ENCODE measurements at regions not wholly inside any gene's neighbourhood (a gene's known extent, or its start where the extent isn't known, plus 50 kb on each side); places are given as distances from the start of the nearest gene placed in this dataset.

GRCh38 chr9:110114086-110114858 is 93.7 kb downstream of the C9orf152 start:
- Histone ChIP-seq H3K36me3 (ENCODE audit: control insufficient read depth, insufficient read depth, low read length) (no peaks in the 10 kb centered on the region), H3K4me1 (ENCODE audit: control insufficient read depth, insufficient read depth, low read length) (peaks cover 44% of the 10 kb centered on the region), H3K27me3 (ENCODE audit: control insufficient read depth, insufficient read depth, low read length) (no peaks in the 10 kb centered on the region), H3K9me3 (ENCODE audit: control insufficient read depth, insufficient read depth, low read depth, low read length) (no peaks in the 10 kb centered on the region), H3K9ac (ENCODE audit: low read length) (no peak overlapping the region), H3K27ac (ENCODE audit: low read depth, low read length) (no peak overlapping the region), H3K4me3 (ENCODE audit: low read depth, low read length) (no peak overlapping the region)

- no peak overlapping the region for H3K4me3 ChIP-seq (ENCODE audit: low read depth, low read length)
- H3K9ac ChIP-seq (ENCODE audit: low read length), result no peak overlapping the region
- H3K27me3 ChIP-seq (ENCODE audit: control insufficient read depth, insufficient read depth, low read length), result no peaks in the 10 kb centered on the region
- peaks cover 41% of the 10 kb centered on the region for H3K4me1 ChIP-seq (ENCODE audit: control insufficient read depth, insufficient read depth, low read length)
- no peaks in the 10 kb centered on the region for H3K36me3 ChIP-seq (ENCODE audit: control insufficient read depth, insufficient read depth, low read length)
- no peaks in the 10 kb centered on the region for H3K9me3 ChIP-seq (ENCODE audit: control insufficient read depth, insufficient read depth, low read depth, low read length)
- no peak overlapping the region for H3K27ac ChIP-seq (ENCODE audit: low read depth, low read length)
Measured at GRCh38 chr9:110114859-110115201, 93.1 kb downstream of the C9orf152 start.

- peaks cover 41% of the 10 kb centered on the region for H3K4me1 ChIP-seq (ENCODE audit: control insufficient read depth, insufficient read depth, low read length)
- no peak overlapping the region for H3K27ac ChIP-seq (ENCODE audit: low read depth, low read length)
- no peak overlapping the region for H3K4me3 ChIP-seq (ENCODE audit: low read depth, low read length)
- no peak overlapping the region for H3K9ac ChIP-seq (ENCODE audit: low read length)
- H3K27me3 ChIP-seq (ENCODE audit: control insufficient read depth, insufficient read depth, low read length), result no peaks in the 10 kb centered on the region
- H3K36me3 ChIP-seq (ENCODE audit: control insufficient read depth, insufficient read depth, low read length), result no peaks in the 10 kb centered on the region
- no peaks in the 10 kb centered on the region for H3K9me3 ChIP-seq (ENCODE audit: control insufficient read depth, insufficient read depth, low read depth, low read length)
Measured at GRCh38 chr9:110115341-110115820, 92.6 kb downstream of the C9orf152 start.

GRCh38 chr9:110115826-110116542 is 92.0 kb downstream of the C9orf152 start:
- no peak overlapping the region; the same call in 1 of the 2 replicates for H3K27ac ChIP-seq (ENCODE audit: low read depth, low read length)
- no peak overlapping the region for H3K9ac ChIP-seq (ENCODE audit: low read length)

GRCh38 chr9:110116543-110116885 is 91.4 kb downstream of the C9orf152 start:
- Histone ChIP-seq H3K9me3 (ENCODE audit: control insufficient read depth, insufficient read depth, low read depth, low read length) (no peaks in the 10 kb centered on the region), H3K27me3 (ENCODE audit: control insufficient read depth, insufficient read depth, low read length) (no peaks in the 10 kb centered on the region), H3K9ac (ENCODE audit: low read length) (no peak overlapping the region), H3K4me3 (ENCODE audit: low read depth, low read length) (no peak overlapping the region), H3K36me3 (ENCODE audit: control insufficient read depth, insufficient read depth, low read length) (no peaks in the 10 kb centered on the region), H3K27ac (ENCODE audit: low read depth, low read length) (no peak overlapping the region), H3K4me1 (ENCODE audit: control insufficient read depth, insufficient read depth, low read length) (peaks cover 42% of the 10 kb centered on the region)

More at GRCh38 chr9:110115826-110116542, 92.0 kb downstream of the C9orf152 start:
- Histone ChIP-seq H3K4me3 (ENCODE audit: low read depth, low read length) (no peak overlapping the region), H3K4me1 (ENCODE audit: control insufficient read depth, insufficient read depth, low read length) (peaks cover 42% of the 10 kb centered on the region), H3K27me3 (ENCODE audit: control insufficient read depth, insufficient read depth, low read length) (no peaks in the 10 kb centered on the region), H3K9me3 (ENCODE audit: control insufficient read depth, insufficient read depth, low read depth, low read length) (no peaks in the 10 kb centered on the region), H3K36me3 (ENCODE audit: control insufficient read depth, insufficient read depth, low read length) (no peaks in the 10 kb centered on the region)

- H3K9me3 ChIP-seq (ENCODE audit: control insufficient read depth, insufficient read depth, low read depth, low read length), result no peaks in the 10 kb centered on the region
- H3K27ac ChIP-seq (ENCODE audit: low read depth, low read length), result no peak overlapping the region
- H3K27me3 ChIP-seq (ENCODE audit: control insufficient read depth, insufficient read depth, low read length), result no peaks in the 10 kb centered on the region
- no peaks in the 10 kb centered on the region for H3K36me3 ChIP-seq (ENCODE audit: control insufficient read depth, insufficient read depth, low read length)
- H3K4me3 ChIP-seq (ENCODE audit: low read depth, low read length), result no peak overlapping the region
- no peak overlapping the region for H3K9ac ChIP-seq (ENCODE audit: low read length)
- peaks cover 49% of the 10 kb centered on the region for H3K4me1 ChIP-seq (ENCODE audit: control insufficient read depth, insufficient read depth, low read length)
Measured at GRCh38 chr9:110121170-110121569, 86.8 kb downstream of the C9orf152 start.

- H3K27me3 ChIP-seq (ENCODE audit: control insufficient read depth, insufficient read depth, low read length), result no peaks in the 10 kb centered on the region
- no peak overlapping the region for H3K4me3 ChIP-seq (ENCODE audit: low read depth, low read length)
- H3K27ac ChIP-seq (ENCODE audit: low read depth, low read length), result no peak overlapping the region
- H3K9me3 ChIP-seq (ENCODE audit: control insufficient read depth, insufficient read depth, low read depth, low read length), result no peaks in the 10 kb centered on the region
- no peaks in the 10 kb centered on the region for H3K36me3 ChIP-seq (ENCODE audit: control insufficient read depth, insufficient read depth, low read length)
- H3K9ac ChIP-seq (ENCODE audit: low read length), result no peak overlapping the region
- peaks cover 72% of the 10 kb centered on the region for H3K4me1 ChIP-seq (ENCODE audit: control insufficient read depth, insufficient read depth, low read length)
Measured at GRCh38 chr9:110123341-110124095, 84.4 kb downstream of the C9orf152 start.

GRCh38 chr9:110124439-110124838 is 83.5 kb downstream of the C9orf152 start:
- no peak overlapping the region for H3K9ac ChIP-seq (ENCODE audit: low read length)
- no peak overlapping the region for H3K27ac ChIP-seq (ENCODE audit: low read depth, low read length)
- peaks cover 81% of the 10 kb centered on the region for H3K4me1 ChIP-seq (ENCODE audit: control insufficient read depth, insufficient read depth, low read length)

GRCh38 chr9:110125207-110125751 is 82.7 kb downstream of the C9orf152 start:
- peak overlapping the region; percentile 26 for H3K4me3 ChIP-seq (ENCODE audit: low read depth, low read length)
- no peaks in the 10 kb centered on the region for H3K9me3 ChIP-seq (ENCODE audit: control insufficient read depth, insufficient read depth, low read depth, low read length)
- no peak overlapping the region; the same call in 1 of the 2 replicates for H3K27ac ChIP-seq (ENCODE audit: low read depth, low read length)
- peak overlapping the region; percentile 49 for H3K9ac ChIP-seq (ENCODE audit: low read length)
- no peaks in the 10 kb centered on the region; the same call in 1 of the 2 replicates for H3K27me3 ChIP-seq (ENCODE audit: control insufficient read depth, insufficient read depth, low read length)
- peaks cover 90% of the 10 kb centered on the region for H3K4me1 ChIP-seq (ENCODE audit: control insufficient read depth, insufficient read depth, low read length)
- H3K36me3 ChIP-seq (ENCODE audit: control insufficient read depth, insufficient read depth, low read length), result no peaks in the 10 kb centered on the region

More at GRCh38 chr9:110124439-110124838, 83.5 kb downstream of the C9orf152 start:
- Histone ChIP-seq H3K4me3 (ENCODE audit: low read depth, low read length) (no peak overlapping the region), H3K36me3 (ENCODE audit: control insufficient read depth, insufficient read depth, low read length) (no peaks in the 10 kb centered on the region), H3K27me3 (ENCODE audit: control insufficient read depth, insufficient read depth, low read length) (no peaks in the 10 kb centered on the region; the same call in 1 of the 2 replicates), H3K9me3 (ENCODE audit: control insufficient read depth, insufficient read depth, low read depth, low read length) (no peaks in the 10 kb centered on the region)

GRCh38 chr9:110125763-110126351 is 82.1 kb downstream of the C9orf152 start:
- Histone ChIP-seq H3K4me1 (ENCODE audit: control insufficient read depth, insufficient read depth, low read length) (peaks cover 95% of the 10 kb centered on the region), H3K36me3 (ENCODE audit: control insufficient read depth, insufficient read depth, low read length) (no peaks in the 10 kb centered on the region), H3K27ac (ENCODE audit: low read depth, low read length) (no peak overlapping the region; the same call in 1 of the 2 replicates), H3K4me3 (ENCODE audit: low read depth, low read length) (peak overlapping the region; percentile 26; the same call in 1 of the 2 replicates), H3K9ac (ENCODE audit: low read length) (peak overlapping the region; percentile 49), H3K9me3 (ENCODE audit: control insufficient read depth, insufficient read depth, low read depth, low read length) (no peaks in the 10 kb centered on the region), H3K27me3 (ENCODE audit: control insufficient read depth, insufficient read depth, low read length) (no peaks in the 10 kb centered on the region; the same call in 1 of the 2 replicates)

Measured in HUES6 (cell line).